ENCODE measurements at regions not wholly inside any gene's neighbourhood (a gene's known extent, or its start where the extent isn't known, plus 50 kb on each side); places are given as distances from the start of the nearest gene placed in this dataset.

GRCh38 chr12:42737398-42737797 lies 147.9 kb upstream of the PRICKLE1 start:
- DNase-seq (ENCODE audit: low read depth) = no peak
- no peak for TF ChIP-seq CTCF (IDR thresholded peaks at IDR 0.05; ENCODE audit: insufficient read depth, low read depth, low read length)
- H3K4me3 ChIP-seq (ENCODE audit: low read depth, low read length) = no peak overlapping the region

- no peak for DNase-seq (ENCODE audit: low read depth)
- H3K4me3 ChIP-seq (ENCODE audit: low read depth, low read length) = no peak overlapping the region
- no peak for TF ChIP-seq CTCF (IDR thresholded peaks at IDR 0.05; ENCODE audit: insufficient read depth, low read depth, low read length)
Observed at GRCh38 chr12:42735861-42736361, 146.4 kb upstream of the PRICKLE1 start.

GRCh38 chr12:42733911-42734310 lies 144.4 kb upstream of the PRICKLE1 start:
- no peak for DNase-seq (ENCODE audit: low read depth)
- TF ChIP-seq CTCF (IDR thresholded peaks at IDR 0.05; ENCODE audit: insufficient read depth, low read depth, low read length) = no peak
- no peak overlapping the region for H3K4me3 ChIP-seq (ENCODE audit: low read depth, low read length)

- no peak overlapping the region for H3K4me3 ChIP-seq (ENCODE audit: low read depth, low read length)
- no peak for TF ChIP-seq CTCF (IDR thresholded peaks at IDR 0.05; ENCODE audit: insufficient read depth, low read depth, low read length)
- DNase-seq (ENCODE audit: low read depth) = no peak
Observed at GRCh38 chr12:42732908-42733411, 143.4 kb upstream of the PRICKLE1 start.

- peak; percentile 20 for DNase-seq (ENCODE audit: low read depth)
- H3K4me3 ChIP-seq (ENCODE audit: low read depth, low read length) = no peak overlapping the region
- no peak for TF ChIP-seq CTCF (IDR thresholded peaks at IDR 0.05; ENCODE audit: insufficient read depth, low read depth, low read length)
Observed at GRCh38 chr12:42730291-42730690, 140.7 kb upstream of the PRICKLE1 start.

GRCh38 chr12:42729535-42729900 lies 140.0 kb upstream of the PRICKLE1 start:
- DNase-seq (ENCODE audit: low read depth) = peak; percentile 63
- TF ChIP-seq CTCF (IDR thresholded peaks at IDR 0.05; ENCODE audit: insufficient read depth, low read depth, low read length) = no peak
- H3K4me3 ChIP-seq (ENCODE audit: low read depth, low read length) = no peak overlapping the region

Data from fibroblast of villous mesenchyme (primary cell).